DMS 273 treated with DMSO at 0.1 percent for 48 hours (cell line): ENCODE measurements at regions not wholly inside any gene's neighbourhood (a gene's known extent, or its start where the extent isn't known, plus 50 kb on each side); places are given as distances from the start of the nearest gene placed in this dataset.
"Not testable (repeated sequence)": the region's sequence is repeated elsewhere in the genome, so short reads cannot be mapped to it uniquely, and the experiment has no call there.

Experiments used
- DNase-seq: peaks from one replicate; lab custom pipeline; 2025; lab: John Stamatoyannopoulos, UW

DNA sequence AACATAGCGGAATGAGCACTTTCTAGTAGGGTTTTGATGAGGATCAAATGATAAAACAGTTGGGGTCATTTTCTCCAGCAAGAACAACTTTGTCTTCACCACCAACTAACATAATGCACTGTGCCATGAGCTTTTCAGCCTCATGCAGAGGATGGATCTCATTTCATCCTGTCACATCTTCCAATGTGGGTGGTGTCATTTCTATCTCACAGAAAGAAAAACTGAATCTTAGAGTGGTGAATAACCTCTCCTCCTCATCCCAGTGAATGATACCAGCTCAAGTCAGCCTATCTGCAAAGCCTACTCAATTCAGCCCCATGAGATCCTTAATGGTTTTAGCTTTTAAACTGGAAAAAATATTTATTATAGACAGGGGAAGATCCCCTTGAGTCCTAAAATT lies 1147.2 kb downstream of the VRK1 start:
- no peak for DNase-seq

DNA sequence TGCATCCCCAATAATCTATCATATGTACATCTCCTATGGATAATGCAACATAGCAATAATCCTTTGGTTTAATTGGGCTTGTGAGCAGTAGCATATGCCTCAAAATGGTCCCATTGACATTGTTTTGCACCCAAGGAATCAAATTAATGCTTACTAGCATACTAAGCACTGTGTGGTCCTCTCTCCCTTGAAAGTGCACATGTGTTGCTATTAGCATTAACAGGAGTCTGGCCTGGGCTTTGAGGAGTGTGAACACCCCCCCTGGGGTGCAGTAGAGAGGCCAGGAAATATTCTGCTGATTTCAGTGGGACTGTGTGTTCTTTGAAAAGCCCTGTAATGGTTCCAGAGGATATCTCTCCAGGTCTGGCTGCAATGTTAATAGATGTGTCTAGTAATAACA lies 1148.4 kb downstream of the VRK1 start:
- no peak for DNase-seq

DNA sequence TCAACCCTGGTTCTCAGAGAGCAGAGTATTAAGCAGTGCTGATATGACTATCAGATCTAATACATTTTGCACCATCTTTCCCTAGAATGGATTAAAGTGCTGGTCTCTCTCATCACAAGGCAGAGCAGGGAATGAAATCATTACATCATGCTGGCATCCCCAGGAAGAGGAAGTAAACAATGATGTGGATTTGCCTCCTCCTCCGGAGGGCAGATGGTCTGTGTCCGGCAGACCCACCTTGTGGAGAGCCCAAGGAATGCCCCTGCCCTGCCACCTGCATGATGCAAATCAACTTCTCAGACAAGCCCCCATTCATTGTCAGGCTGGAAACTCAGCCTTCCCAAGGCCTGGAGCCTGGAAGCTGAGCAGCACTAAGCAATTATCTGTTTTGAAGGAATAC lies 1149.1 kb downstream of the VRK1 start:
- no peak for DNase-seq

DNA sequence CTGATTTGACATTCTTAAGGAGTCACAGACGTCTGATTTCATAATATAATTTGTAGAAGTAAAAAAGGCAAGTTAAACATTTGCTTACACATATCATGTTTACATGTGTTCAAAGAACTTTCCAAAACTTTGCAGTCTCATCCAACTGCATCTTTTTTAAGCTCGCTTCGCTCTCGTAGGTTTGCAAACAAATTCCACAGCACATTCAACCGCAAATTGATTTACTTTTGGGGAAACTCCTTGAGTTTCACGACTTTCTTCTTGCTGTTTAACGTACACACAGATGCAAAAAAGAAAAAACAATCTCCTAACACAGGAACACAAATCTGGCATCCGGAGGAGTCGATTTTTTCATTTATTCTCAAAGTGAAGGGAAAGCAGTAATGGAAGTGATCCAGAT lies 1149.5 kb downstream of the VRK1 start:
- no peak for DNase-seq

DNA sequence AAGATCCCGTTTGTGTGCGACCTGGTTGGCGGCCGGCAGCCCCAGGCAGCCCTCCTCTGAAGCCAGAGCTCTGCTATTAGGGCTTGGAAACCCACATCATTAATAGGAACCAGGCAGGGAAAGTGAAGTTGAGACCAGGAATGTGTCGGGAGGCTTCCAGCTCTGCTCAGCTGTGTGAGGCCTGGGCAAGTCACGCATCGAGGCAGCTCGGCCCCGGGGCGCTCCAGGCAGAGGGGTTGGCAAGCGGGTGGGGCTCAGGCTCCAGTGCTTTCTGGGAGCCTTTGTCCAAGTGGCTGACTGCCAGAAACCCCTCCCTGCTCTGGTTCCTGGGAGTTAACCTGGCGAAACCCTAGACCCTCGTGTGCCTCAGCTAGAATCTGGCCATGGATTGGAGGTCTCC lies 1151.7 kb downstream of the VRK1 start:
- DNase-seq, result no peak

DNA sequence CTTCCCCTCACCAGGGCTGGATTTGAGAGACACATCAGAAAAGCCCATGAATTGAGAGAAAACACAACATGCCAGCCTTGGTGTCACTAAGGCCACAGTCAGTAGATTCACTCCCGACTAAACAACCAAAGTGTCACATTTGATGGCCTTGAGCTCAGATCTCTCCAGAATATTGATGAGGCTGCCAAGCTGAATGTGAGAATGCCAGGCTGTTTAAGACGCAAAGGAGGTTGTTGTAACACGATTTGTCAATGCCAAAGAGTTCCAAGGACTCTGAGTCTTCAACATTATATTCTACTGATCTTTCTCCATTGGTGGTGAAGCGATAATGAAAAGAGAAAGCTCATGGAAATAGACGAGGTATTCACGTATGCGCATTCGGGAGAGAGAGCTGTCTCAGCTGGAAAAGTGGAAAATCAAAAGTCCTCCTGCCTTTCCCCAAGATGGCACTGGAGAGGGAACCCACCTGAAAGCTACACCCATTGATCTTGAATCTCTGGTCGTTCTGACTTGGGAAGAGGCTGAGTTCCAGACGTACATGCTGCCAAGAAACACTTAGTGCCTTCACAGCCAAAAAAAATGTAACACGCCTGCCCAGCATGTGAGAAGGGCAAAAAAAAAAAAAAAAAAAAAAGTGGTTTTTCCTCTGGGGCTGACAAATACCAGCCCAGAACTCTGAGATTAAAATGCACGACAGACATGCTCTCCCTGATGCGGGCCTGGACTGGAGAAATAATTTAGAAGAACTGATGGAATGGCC lies 1159.6 kb downstream of the VRK1 start:
- no peak for DNase-seq

DNA sequence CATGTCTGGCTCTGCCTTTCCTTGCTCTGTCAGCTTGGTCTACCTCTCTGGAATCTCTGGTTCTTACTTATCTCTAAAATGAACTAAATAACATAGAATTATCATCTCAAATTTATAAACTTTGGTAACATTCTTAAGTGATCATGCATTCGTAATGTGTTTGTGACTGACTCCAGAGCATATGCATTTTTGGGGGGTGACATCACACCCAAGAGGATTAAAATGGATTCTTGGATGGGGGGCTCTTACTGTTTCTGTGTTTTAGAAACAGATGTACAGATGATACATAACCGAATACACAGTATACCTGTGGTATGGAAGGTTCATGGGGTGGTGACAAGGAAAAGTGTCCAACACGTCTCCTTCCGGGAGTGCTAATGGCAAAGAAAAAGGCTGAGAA lies 1162.1 kb downstream of the VRK1 start:
- no peak for DNase-seq

DNA sequence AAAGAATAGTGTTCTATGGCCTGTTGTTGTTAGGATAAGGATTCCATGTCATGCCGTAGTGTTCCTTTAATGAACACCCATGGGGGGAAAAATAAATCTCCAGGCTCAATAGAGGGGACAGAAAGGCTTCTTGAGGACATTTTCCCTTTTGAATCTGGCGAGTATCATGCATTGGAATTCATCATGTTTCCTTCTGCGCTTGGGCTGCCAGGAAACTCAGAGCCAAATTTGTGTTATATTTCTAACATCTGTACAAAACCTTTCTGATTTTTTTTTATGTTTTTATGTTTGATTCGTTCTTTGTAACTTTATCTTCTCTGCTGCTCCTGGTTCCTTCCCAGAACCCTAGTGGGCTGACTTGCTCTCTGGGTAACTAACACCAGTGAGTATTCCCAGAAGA lies 1163.3 kb downstream of the VRK1 start:
- no peak for DNase-seq

DNA sequence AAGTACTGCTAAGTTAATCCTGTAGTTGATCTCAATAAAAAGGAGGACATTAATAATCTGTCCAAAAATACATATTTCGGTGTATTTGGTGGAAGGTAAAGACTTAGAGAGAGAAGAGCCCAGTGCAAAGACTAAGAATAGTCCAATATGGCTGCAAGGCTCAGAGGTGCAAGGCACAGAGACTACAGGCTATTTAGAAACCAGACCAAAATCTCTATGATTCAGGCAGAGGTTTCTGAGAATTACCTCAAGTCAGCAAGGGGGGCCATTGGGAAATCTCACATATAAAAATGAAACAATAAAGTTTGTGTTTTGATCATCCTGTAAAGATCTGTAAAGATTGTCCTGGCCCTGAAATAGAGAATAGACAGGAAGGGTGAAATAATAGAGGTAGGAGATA lies 1173.0 kb downstream of the VRK1 start:
- DNase-seq, result no peak

DNA sequence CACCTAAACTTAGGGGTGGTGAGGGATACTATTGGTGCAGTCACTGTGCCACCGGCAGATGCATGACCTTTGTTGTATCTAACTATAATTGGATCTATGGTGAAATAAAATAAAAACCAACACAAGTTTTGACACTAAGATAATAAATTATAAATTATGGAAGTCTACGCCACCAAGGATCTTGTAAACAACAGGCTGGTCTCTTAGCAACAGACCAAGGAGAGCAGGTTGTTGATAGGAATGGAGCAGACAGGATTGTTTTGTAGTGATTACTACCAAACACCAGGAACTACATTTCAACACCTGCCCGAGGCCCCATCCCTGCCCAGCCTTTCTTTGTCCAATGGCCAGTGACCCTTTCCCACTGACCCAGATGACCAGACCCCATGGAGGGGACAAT lies 1178.0 kb downstream of the VRK1 start:
- DNase-seq, result no peak

DNA sequence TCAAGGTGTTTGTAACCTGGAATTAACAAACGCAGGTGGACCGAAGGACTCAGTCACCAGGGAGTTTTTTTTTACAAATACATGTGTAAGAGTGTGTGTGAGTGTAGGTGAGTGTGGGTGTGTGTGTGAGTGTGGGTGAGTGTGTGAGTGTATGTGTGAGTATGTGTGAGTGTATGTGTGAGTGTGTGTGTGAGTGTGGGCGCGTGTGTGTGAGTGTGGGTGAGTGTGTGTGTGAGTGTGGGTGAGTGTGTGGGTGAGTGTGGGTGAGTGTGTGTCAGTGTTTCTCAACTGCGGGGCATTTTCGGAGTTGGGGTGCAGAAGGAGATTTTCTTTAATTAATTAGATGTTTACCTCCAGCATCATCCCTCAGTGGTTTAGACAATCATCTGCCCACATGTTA lies 1178.8 kb downstream of the VRK1 start:
- DNase-seq, result no peak

DNA sequence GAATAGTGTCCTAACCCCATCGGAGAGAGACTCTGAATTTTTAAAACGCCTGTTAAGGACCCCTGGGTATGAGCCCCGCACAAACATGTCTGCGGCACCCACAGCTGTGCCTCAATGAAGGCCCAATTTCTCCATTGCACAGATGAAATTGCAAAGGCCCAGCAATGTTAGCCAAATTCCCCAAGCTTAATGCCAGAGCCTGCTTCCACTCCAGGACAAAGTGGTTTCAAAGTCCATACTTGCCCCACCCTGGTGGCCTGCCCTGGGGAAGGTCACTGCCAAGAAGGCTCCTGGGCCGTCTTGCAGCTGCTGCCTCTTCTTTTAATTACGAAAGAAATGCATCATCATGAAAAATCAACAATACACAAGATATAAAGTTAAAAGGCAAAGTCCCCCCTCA lies 1179.7 kb downstream of the VRK1 start:
- DNase-seq, result no peak

DNA sequence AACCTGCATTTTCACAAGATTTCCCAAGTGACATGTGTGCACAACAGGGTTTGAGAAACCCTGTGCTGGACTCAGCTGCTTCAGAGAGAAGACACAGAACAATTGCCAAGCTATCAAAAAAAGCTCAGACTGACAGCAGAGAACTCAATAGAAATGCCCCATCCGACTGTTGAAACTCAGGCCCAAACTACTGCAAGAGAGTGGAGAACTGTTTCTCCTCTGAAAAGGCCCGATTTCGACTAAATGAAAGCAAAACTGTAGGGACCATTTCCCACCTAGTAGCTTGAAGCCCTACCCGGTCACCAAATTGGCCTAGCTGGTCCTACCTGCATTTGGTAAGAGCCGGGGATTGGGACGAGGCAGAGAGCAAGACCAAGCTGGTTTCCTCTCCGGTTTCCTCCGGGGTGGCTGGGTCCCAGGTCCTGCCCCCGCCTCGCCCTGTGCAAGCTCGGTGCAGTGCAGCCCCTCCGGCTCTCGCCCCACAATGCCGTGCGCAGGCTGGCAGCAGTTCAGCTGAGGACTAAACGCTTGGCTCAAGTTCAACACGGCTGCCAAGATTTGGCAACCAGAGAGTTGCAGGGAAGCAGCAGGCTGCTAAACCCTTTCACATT lies 1180.6 kb downstream of the VRK1 start:
- DNase-seq, result no peak

DNA sequence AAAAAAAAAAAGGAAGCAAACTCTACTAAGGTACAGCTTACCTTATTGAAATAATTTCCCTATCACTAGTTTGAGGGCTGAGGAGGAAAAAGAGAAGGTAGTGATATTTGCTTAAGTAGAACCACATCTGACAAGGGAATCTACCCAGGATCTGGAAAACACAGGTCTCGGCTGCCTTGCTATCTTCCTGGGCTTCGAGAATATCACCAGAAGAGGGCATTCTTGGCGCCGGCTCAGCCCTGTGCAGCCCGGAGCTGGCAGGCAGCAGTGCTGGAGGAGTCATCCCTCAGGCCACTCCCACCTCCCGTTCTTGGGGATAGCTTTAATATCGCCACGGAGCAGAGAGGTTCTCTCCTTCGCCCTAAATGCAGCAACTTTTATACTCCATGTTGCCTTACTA lies 1181.2 kb downstream of the VRK1 start:
- no peak for DNase-seq

DNA sequence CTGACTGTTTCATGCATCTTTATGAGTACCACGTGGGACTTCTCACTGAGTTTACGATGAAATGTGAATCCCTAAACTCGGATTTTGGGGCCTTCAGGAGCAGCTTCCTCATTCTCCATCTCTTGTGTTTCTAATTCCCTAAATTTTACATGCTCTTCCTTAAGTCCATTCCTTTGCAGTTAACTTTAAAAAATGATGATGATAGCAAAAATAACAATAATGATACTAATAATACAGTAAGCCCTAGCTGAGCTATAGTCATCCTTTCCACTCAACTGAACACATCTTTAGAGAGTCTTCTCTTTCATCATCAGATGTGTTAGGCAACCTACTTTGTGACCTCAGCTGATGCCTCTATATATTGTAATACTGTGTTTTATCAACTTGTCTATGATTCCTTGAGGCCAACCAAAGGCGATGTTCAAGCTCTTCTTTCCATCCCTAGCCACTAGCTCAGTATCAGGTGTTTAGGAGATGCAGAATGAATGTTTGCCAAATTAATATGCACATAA lies 1196.4 kb downstream of the VRK1 start:
- DNase-seq, result no peak

DNA sequence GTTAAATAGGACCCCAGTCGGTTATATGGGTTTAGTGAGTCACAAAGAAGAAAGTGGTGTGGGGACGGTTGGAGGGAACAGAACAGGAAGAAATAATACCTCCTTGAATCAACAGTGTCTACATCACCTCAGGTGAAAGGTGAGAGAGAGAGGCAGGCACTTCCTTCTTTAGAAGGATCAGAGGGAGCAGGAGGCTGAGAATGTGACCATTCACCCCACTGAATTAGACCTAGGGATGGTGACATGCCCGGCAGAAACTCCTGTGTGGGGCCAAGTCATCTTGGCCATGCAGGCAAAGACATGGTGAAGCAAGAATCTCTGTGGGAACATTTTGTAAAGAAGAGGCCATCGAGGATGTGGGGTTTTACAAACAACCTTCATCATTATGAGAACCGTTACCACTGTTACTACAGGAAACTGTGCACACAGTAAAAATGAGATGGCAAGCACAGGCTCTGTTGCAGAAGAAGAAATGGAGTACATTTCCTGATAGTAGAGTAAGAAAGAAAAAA lies 1196.9 kb downstream of the VRK1 start:
- no peak for DNase-seq

DNA sequence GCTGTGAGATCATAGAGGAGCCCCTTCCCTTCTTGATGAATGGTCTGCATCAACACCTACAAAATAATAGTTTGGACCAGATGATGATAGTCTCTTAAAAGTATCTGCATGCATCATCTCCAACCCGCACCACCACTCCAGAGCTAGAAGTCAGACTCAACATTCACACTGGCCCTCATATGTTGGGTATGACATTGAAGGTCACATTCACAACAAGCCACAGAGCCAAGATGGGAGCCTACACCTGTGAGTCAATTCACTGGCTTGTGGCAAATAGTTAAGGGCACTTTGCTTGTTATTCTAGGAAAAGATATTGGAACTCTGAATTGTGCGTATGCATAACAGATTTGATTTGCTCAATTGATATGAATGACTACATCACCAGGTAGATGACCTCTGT lies 1197.9 kb downstream of the VRK1 start:
- no peak for DNase-seq

DNA sequence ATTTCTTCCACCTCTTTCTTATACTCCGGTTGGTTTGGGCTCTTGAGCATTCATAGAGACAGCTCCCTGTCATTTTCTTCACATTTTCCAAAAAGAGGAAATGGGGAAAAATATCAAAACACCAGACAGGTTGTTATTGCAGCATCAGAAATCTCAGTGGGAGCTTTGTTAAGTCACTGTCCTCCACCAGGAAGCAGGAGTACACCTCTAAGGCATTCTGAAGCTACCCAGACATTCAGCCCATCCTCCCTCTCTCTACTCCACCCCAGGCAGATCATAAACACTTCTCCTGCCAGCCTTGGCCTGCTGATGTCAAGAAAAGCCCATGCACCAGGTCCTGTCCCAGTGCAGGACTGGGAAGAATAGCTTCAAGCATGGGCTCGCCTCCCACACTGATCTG lies 1198.3 kb downstream of the VRK1 start:
- no peak for DNase-seq

DNA sequence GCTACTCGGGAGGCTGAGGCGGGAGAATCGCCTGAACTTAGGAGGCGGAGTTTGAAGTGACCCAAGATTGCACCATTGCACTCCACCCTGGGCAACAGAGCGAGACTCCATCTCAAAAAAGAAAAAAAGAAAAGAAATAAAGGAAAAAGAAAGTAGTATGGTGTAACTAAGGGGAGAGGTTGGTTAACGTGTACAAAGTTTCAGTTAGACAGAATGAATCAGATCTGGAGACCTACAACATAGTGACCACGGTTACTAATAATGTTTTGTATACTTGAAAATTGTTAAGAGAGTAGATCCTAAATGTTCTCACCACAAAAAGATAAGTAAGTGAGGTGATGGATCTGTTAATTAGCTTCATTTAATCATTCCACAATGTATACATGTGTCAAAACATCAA lies 1208.8 kb downstream of the VRK1 start:
- DNase-seq, result no peak

DNA sequence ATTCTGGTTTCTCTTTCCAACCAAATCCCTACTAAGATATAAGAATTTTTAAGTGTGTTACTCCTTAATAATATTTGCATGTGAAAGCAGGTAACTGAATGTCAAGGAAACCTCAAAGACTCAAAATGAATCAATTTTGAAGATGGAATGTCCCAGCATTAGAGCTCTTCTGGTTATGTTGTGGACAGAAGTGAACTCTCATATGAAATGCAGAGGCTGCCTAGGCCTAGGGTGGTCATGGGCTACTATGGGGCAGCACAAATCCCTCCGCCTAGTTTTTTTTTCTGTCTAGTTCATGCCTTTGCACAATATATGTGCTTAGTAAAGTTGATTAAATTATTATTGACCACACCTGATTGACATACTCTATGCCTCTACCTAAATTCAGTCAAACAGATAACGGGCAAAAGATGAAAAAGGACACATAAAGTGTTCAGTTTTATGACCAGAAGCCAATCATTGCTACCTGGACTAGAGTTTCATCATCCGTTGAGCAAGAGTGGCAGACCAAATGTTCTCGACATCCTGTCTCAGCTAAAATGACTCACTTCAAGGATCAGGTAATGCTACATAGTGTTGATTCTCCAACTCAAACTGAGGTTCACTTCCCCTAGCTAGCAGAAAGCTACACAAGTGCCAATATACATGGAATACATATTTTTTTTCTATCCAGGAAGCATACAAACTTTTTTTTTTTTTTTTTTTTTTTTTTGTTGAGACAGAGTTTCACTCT lies 1211.4 kb downstream of the VRK1 start:
- DNase-seq, result no peak

DNA sequence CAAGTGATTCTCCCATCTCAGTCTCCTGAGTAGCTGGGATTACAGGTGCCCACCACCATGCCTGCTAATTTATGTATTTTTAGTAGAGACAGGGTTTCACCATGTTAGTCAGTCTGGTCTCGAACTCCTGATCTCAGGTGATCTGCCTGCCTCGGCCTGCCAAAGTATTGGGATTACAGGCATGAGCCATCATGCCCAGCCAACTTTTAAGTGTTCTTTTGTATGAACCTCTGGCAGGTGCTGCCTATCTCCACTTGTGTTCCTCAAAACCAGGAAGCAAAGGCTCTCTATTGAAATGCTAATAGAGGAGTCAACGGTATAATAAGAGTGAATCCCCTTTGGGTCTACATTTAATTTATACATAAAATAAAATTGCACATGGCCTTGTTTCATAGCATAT lies 1212.0 kb downstream of the VRK1 start:
- DNase-seq, result not testable (repeated sequence)

DNA sequence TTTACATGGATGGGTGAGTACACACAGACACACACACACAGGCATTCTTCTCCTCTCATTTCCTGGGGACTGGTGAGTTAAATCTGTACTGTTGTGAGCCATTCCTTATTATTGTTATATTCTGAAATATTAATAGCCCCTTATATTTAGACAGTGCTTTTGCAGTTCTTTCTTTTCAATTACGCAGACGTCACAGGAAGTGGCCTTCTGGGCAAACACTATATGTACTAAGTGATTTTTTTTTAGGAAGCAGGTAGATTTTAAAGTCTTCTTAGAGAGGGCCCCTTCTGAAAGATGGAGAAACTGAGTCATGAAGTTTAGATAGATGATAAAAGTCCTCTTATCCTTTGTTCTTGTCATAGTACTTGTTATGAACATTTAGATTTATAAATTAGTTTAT lies 1213.6 kb downstream of the VRK1 start:
- DNase-seq, result no peak
